Suprapubic skin (tissue), 4 donors: ENCODE measurements at regions not wholly inside any gene's neighbourhood (a gene's known extent, or its start where the extent isn't known, plus 50 kb on each side); places are given as distances from the start of the nearest gene placed in this dataset.

Source experiments
- CTCF ChIP-seq, 2 donors: fragments of 200-600 bp in 1 of 2; fragments of 450-650 bp in 1 of 2; sonication (generic) in 1 of 2; IDR thresholded peaks; one replicate each; pipeline ENCODE4 v1.5.1; 2016 to 2019; ENCODE audit warnings: antibody characterized with exemption in 2 of 2, mild to moderate bottlenecking in 1 of 2, moderate library complexity in 1 of 2
- POLR2A ChIP-seq, 2 donors: fragments of 450-650 bp; IDR thresholded peaks; one replicate each; pipeline ENCODE4 v1.6.1; 2017; ENCODE audit warnings: antibody characterized with exemption in 2 of 2, mild to moderate bottlenecking in 2 of 2, moderate library complexity in 2 of 2
- POLR2AphosphoS5 ChIP-seq, 3 donors: sonication (generic); formaldehyde crosslinking; IDR thresholded peaks; one replicate each; pipeline ENCODE4 v1.6.1; 2017; ENCODE audit warnings: antibody characterized with exemption in 3 of 3

- TF ChIP-seq CTCF (IDR thresholded peaks at IDR 0.05), result no peak
- TF ChIP-seq POLR2AphosphoS5 (IDR thresholded peaks at IDR 0.05), result no peak
- TF ChIP-seq POLR2A (IDR thresholded peaks at IDR 0.05), result no peak
Observed at GRCh38 chr5:103333376-103333775, 74.8 kb downstream of the MACIR start.
